Heart left ventricle (tissue), 16 donors: ENCODE measurements at regions not wholly inside any gene's neighbourhood (a gene's known extent, or its start where the extent isn't known, plus 50 kb on each side); places are given as distances from the start of the nearest gene placed in this dataset.

Experiments
- ATAC-seq, 4 donors: fragments of 200-7000 bp; cut with Tn5 transposase; one replicate each; pipeline ENCODE4 v1.9.1; 2020 to 2022; ENCODE audit warnings: moderate library complexity in 4 of 4, mild to moderate bottlenecking in 3 of 4, moderate number of reproducible peaks in 1 of 4
- DNase-seq, 5 donors: peaks; one replicate each; pipeline ENCODE4 v3.0.0-alpha.2; 2020
- H3K27ac ChIP-seq, 12 donors: fragments of 200-600 bp; sonication (generic) in 4 of 12; one replicate each; pipeline versions ENCODE4 v1.5.0 to v1.8.0; 2016 to 2022; ENCODE audit warnings: mild to moderate bottlenecking in 2 of 12
- H3K27me3 ChIP-seq, 9 donors: fragments of 200-600 bp; sonication (generic) in 2 of 9; one replicate each; pipeline versions ENCODE4 v1.5.1 to v1.8.0; 2016 to 2022; ENCODE audit warnings: mild to moderate bottlenecking in 3 of 9
- H3K36me3 ChIP-seq, 9 donors: fragments of 200-600 bp; sonication (generic) in 2 of 9; one replicate each; pipeline versions ENCODE4 v1.5.0 to v1.8.0; 2018 to 2022; ENCODE audit warnings: mild to moderate bottlenecking in 2 of 9
- H3K4me1 ChIP-seq, 12 donors: fragments of 200-600 bp; sonication (generic) in 4 of 12; one replicate each; pipeline versions ENCODE4 v1.5.0 to v1.8.0; 2016 to 2022; ENCODE audit warnings: mild to moderate bottlenecking in 3 of 12
- H3K4me3 ChIP-seq, 12 donors: fragments of 200-600 bp; sonication (generic) in 4 of 12; one replicate each; pipeline versions ENCODE4 v1.5.0 to v1.8.0; 2017 to 2022; ENCODE audit warnings: mild to moderate bottlenecking in 9 of 12, moderate library complexity in 4 of 12
- H3K9me3 ChIP-seq, 12 donors: fragments of 200-600 bp; sonication (generic) in 4 of 12; one replicate each; pipeline versions ENCODE4 v1.5.0 to v1.8.0; 2016 to 2022; ENCODE audit warnings: mild to moderate bottlenecking in 1 of 12
- POLR2A ChIP-seq, 2 donors: fragments of 450-650 bp; IDR thresholded peaks; one replicate each; pipeline ENCODE4 v1.6.1; 2017; ENCODE audit warnings: antibody characterized with exemption in 2 of 2, mild to moderate bottlenecking in 2 of 2, moderate library complexity in 2 of 2
- WGBS, 4 donors: extraction: QIAGEN DNeasy Blood & Tissue Kit in 2 of 4; methylation state at CpG; one replicate each; pipeline versions ENCODE4 v1.1.5 to v1.1.7; 2013 to 2018; 5-methylcytosine and 5-hydroxymethylcytosine counted together
- intact Hi-C, 10 donors: fragments of 100-400 bp; cut with DNase I; formaldehyde crosslinking; loops; one replicate each; pipeline versions ENCODE4 v1.11.1 to v1.14.2; 2022
- TF ChIP-seq, protein P1 (sequence below), 12 donors: fragments of 200-600 bp; sonication (generic) in 4 of 12; IDR thresholded peaks; one replicate each; pipeline versions ENCODE4 v1.5.0 to v1.8.0; 2018 to 2022; ENCODE audit warnings: antibody characterized with exemption in 12 of 12, mild to moderate bottlenecking in 5 of 12
- donor health status: ischemic (EF 13 %, LVEDD 7.1; RV severe dilation, severe dysfunction).
- donor health status: healthy with polysubstance abuse.
- donor health status: DM: no; HTN: yes; CAD: no.
- donor health status: DM: no; HTN: no; CAD: no.
- donor health status: ischemic (EF 25% LVEDD 6.9; RV normal size, moderate dysfunction).
- donor health status: ischemic (EF 25% LVEDD 5.7; RV mildly dilated, moderate dysfunction).
- donor health status: healthy.
- donor health status: DM: yes; HTN: yes; CAD: no.
- donor health status: ischemic (EF 35%, LVEDD 5.7; RV mildly dilated, moderate dysfunction).
- donor health status: nonischemic (EF 11% LVEDD 7.7; RV severe dilation, severe dysfunction).
- donor health status: DM: yes; HTN: yes; CAD: no.
- donor health status: PGD.
- donor health status: ischemic (EF 29% LVEDD 5.4; RV normal size, mild dysfunction).
- donor health status: nonischemic (EF 23%, LVEDD 6.1; RV moderate dilation, normal function).

DNA sequence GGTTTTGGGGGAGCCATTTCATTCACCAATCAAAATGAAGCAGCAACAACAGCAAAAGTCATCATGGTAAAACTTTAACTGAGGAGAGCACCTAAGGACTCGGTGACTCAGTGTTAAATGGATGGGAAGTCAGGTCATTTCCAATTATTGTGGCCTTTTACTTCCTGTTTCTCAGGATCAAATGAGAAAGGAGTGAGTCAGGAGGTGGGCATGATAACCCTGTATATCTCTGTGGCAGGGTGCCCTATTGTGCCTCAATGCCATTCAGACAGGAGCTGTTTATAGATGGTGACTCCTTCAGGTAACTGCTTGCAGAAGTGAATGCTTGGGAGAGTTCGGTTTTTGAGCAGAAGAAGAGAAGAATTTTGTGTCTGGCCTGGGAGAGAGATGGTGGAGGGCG lies 135.5 kb upstream of the CPM start:
- Histone ChIP-seq H3K27ac (no peak overlapping the region), H3K9me3 (no peaks in the 10 kb centered on the region), H3K27me3 (no peaks in the 10 kb centered on the region), H3K4me1 (peaks cover 0 to 8% (median 0%) of the 10 kb centered on the region in 12 donors), H3K36me3 (no peaks in the 10 kb centered on the region), H3K4me3 (no peak overlapping the region)
- DNase-seq = peak in 1 of 5 donors; percentile 32
- ATAC-seq = peak in 1 of 4 donors; percentile 31
- TF ChIP-seq, protein P1, sequence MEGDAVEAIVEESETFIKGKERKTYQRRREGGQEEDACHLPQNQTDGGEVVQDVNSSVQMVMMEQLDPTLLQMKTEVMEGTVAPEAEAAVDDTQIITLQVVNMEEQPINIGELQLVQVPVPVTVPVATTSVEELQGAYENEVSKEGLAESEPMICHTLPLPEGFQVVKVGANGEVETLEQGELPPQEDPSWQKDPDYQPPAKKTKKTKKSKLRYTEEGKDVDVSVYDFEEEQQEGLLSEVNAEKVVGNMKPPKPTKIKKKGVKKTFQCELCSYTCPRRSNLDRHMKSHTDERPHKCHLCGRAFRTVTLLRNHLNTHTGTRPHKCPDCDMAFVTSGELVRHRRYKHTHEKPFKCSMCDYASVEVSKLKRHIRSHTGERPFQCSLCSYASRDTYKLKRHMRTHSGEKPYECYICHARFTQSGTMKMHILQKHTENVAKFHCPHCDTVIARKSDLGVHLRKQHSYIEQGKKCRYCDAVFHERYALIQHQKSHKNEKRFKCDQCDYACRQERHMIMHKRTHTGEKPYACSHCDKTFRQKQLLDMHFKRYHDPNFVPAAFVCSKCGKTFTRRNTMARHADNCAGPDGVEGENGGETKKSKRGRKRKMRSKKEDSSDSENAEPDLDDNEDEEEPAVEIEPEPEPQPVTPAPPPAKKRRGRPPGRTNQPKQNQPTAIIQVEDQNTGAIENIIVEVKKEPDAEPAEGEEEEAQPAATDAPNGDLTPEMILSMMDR (IDR thresholded peaks at IDR 0.05) = no peak
- no peak for TF ChIP-seq POLR2A (IDR thresholded peaks at IDR 0.05)
- WGBS, 4 donors = 75 to 88% (median 84%) methylated on average over 3 of the region's 3 CpGs
- intact Hi-C loops = loop anchor here in 1 of 10 donors (5.0 kb wide), 1 partner anchor 206 kb away; no protein-coding TSS in a partner anchor

DNA sequence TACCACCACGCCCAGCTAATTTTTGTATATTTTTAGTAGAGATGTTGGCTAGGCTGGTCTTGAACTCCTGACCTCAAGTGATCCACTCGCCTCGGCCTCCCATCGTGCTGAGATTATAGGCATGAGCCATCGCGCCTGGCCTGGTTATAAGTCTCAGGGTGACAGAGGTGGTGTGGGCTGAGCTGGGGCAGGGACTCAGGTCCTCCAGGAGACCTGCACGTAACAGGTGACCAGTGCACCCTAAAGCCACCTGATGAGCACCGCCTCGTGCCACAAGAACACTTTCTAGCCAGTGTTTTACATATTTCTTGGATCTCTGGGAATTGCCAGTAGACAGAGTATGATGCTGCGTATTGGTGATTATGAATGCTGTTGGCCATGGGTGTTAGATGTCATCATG lies 136.5 kb upstream of the CPM start:
- Histone ChIP-seq H3K27me3 (no peaks in the 10 kb centered on the region), H3K4me3 (no peak overlapping the region), H3K9me3 (no peaks in the 10 kb centered on the region), H3K4me1 (peaks cover 0 to 8% (median 0%) of the 10 kb centered on the region in 12 donors), H3K27ac (no peak overlapping the region), H3K36me3 (no peaks in the 10 kb centered on the region)
- ATAC-seq = no peak
- no peak for DNase-seq
- 84 to 95% (median 92%) methylated on average over 10 of the region's 10 CpGs for WGBS, 4 donors
- intact Hi-C loops = loop anchor here in 1 of 10 donors (5.0 kb wide), 1 partner anchor 207 kb away; no protein-coding TSS in a partner anchor
- no peak for TF ChIP-seq POLR2A (IDR thresholded peaks at IDR 0.05)
- TF ChIP-seq, protein P1 (IDR thresholded peaks at IDR 0.05) = no peak

DNA sequence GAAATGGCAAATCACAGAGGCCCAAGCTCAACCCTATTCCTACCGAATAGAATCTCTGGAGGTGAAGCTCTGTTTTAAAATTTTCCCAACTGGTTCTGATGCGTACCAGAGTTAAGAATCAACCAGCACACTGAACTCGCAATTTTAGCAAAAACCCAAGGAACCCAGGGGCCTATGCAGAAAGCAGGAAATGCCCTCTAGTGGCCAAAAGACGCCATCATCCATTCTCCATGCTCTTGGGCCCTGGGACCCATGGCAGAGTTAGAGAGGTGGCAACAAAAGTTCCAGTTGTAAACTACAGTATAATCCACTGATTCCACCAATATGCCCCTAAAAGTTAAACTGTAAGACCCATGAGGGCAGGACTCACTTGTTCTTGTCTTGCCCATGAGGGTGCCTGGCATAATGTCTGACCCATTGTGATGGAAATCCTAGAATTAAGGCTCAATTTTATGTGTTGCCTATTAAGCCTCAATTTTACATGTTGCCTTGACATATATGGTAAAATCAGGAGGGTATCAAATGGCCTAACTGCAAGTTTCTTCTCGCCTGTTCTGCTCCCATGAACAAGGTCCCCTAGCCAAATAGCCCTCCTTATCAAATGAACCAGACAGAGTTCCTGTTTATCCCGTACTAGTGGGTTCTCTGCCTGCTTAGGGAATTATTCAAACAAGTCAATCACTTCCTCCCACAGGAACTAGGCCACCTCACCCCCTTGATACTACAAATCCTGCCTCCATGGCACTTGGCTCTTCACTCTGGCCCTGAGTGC lies 137.5 kb upstream of the CPM start:
- ATAC-seq (peak in 3 of 4 donors; percentile 68 to 83 (median 80)), DNase-seq (peak in 4 of 5 donors; percentile 43 to 59 (median 48))
- intact Hi-C loops = loop anchor here in 9 of 10 donors (1.0 to 2.0 kb wide), 4 partner anchors 205 to 208 kb away; no protein-coding TSS in a partner anchor
- WGBS, 4 donors = 31 to 40% (median 37%) methylated on average over 6 of the region's 6 CpGs
- Histone ChIP-seq H3K9me3 (no peaks in the 10 kb centered on the region), H3K4me1 (peaks cover 0 to 8% (median 0%) of the 10 kb centered on the region in 12 donors), H3K27me3 (no peaks in the 10 kb centered on the region), H3K4me3 (no peak overlapping the region), H3K27ac (no peak overlapping the region), H3K36me3 (no peaks in the 10 kb centered on the region)
- TF ChIP-seq, protein P1 (IDR thresholded peaks at IDR 0.05) = peak; percentile 73 to 91 (median 86)
- no peak for TF ChIP-seq POLR2A (IDR thresholded peaks at IDR 0.05)

DNA sequence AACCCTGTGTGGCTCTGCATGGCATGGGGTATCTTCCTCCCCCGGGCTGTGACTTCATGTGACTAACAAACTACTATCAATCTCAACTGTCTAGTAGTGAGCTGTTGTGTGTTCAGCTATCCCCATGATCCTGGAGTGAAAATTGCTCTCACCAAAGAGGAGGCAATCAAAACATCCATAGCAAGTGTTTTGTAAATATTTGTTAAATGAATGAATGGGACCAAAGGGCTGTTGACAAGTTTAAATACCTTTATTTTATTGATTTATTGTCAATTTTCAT lies 138.1 kb upstream of the CPM start:
- DNase-seq (no peak), ATAC-seq (no peak)
- Histone ChIP-seq H3K27ac (no peak overlapping the region), H3K4me1 (peaks cover 0 to 8% (median 0%) of the 10 kb centered on the region in 12 donors), H3K4me3 (no peak overlapping the region), H3K9me3 (no peaks in the 10 kb centered on the region), H3K36me3 (no peaks in the 10 kb centered on the region), H3K27me3 (no peaks in the 10 kb centered on the region)
- TF ChIP-seq POLR2A (IDR thresholded peaks at IDR 0.05) = no peak
- TF ChIP-seq, protein P1 (IDR thresholded peaks at IDR 0.05) = no peak
- 44 to 77% (median 60%) methylated on average over 1 of the region's 1 CpG for WGBS, 4 donors
- intact Hi-C loops = loop anchor here in 6 of 10 donors (2.0 kb wide), 2 partner anchors 206 to 208 kb away; no protein-coding TSS in a partner anchor
